H9 (cell line): ENCODE measurements at regions not wholly inside any gene's neighbourhood (a gene's known extent, or its start where the extent isn't known, plus 50 kb on each side); places are given as distances from the start of the nearest gene placed in this dataset.

Source experiments
- DNase-seq: peaks from one replicate; pipeline ENCODE4 v3.0.0-alpha.2; 2017
- H2AFZ ChIP-seq: one replicate; pipeline ENCODE4 v1.6.1; 2013; ENCODE audit warnings: mild to moderate bottlenecking, low read length, control low read depth, moderate library complexity
- H2AK5ac ChIP-seq: 2 replicates; pipeline ENCODE4 v1.6.1; 2013; ENCODE audit warnings: low read length, control low read depth, mixed read lengths; ENCODE audit not compliant: insufficient read length
- H2BK120ac ChIP-seq: one replicate; pipeline ENCODE4 v1.6.1; 2013; ENCODE audit warnings: low read depth, mild to moderate bottlenecking, low read length, control low read depth, inconsistent platforms; ENCODE audit not compliant: poor library complexity, severe bottlenecking
- H2BK12ac ChIP-seq: 2 replicates; pipeline ENCODE4 v1.6.1; 2013; ENCODE audit warnings: low read length, control low read depth, mixed read lengths, low read depth; ENCODE audit not compliant: insufficient read length
- H2BK15ac ChIP-seq: 2 replicates; pipeline ENCODE4 v1.6.1; 2013; ENCODE audit warnings: low read depth, low read length, control low read depth
- H2BK20ac ChIP-seq: one replicate; pipeline ENCODE4 v1.6.1; 2013; ENCODE audit warnings: low read depth, mild to moderate bottlenecking, low read length, control low read depth, inconsistent platforms; ENCODE audit not compliant: poor library complexity, severe bottlenecking
- H2BK5ac ChIP-seq: 2 replicates; pipeline ENCODE4 v1.6.1; 2013; ENCODE audit warnings: low read length, control low read depth, mixed read lengths; ENCODE audit not compliant: insufficient read length
- H3K14ac ChIP-seq: 2 replicates; pipeline ENCODE4 v1.6.1; 2013; ENCODE audit warnings: low read length, control low read depth; ENCODE audit not compliant: insufficient read depth
- H3K18ac ChIP-seq: 2 replicates; pipeline ENCODE4 v1.6.1; 2013; ENCODE audit warnings: low read depth, mild to moderate bottlenecking, mixed read lengths, low read length, control low read depth; ENCODE audit not compliant: insufficient read length
- H3K23ac ChIP-seq: 2 replicates; pipeline ENCODE4 v1.6.1; 2013; ENCODE audit warnings: low read length, control low read depth, mixed read lengths, low read depth; ENCODE audit not compliant: insufficient read length
- H3K23me2 ChIP-seq: 2 replicates; pipeline ENCODE4 v1.6.1; 2013; ENCODE audit warnings: low read depth, mild to moderate bottlenecking, mixed read lengths, low read length, control low read depth; ENCODE audit not compliant: insufficient read length, poor library complexity, severe bottlenecking
- H3K27ac ChIP-seq: 2 replicates; pipeline ENCODE4 v1.5.1; 2013; ENCODE audit warnings: low read length, control low read depth, mixed read lengths, low read depth; ENCODE audit not compliant: insufficient read length
- H3K27me3 ChIP-seq: 2 replicates; pipeline ENCODE4 v1.6.1; 2013; ENCODE audit warnings: low read length, control low read depth, inconsistent platforms; ENCODE audit not compliant: insufficient read depth
- H3K4ac ChIP-seq: 2 replicates; pipeline ENCODE4 v1.6.1; 2013; ENCODE audit warnings: low read depth, mild to moderate bottlenecking, control low read depth, inconsistent platforms, low read length, moderate library complexity
- H3K4me1 ChIP-seq: 2 replicates; pipeline ENCODE4 v1.6.1; 2013; ENCODE audit warnings: low read length, control low read depth, inconsistent platforms; ENCODE audit not compliant: insufficient read depth
- H3K4me2 ChIP-seq: 2 replicates; pipeline ENCODE4 v1.6.1; 2013; ENCODE audit warnings: low read length, control low read depth, mixed read lengths; ENCODE audit not compliant: insufficient read length, insufficient read depth
- H3K56ac ChIP-seq: 2 replicates; pipeline ENCODE4 v1.6.1; 2013; ENCODE audit warnings: low read depth, mild to moderate bottlenecking, mixed read lengths, low read length, control low read depth; ENCODE audit not compliant: insufficient read length
- H3K79me1 ChIP-seq: 2 replicates; pipeline ENCODE4 v1.6.1; 2013; ENCODE audit warnings: low read depth, mild to moderate bottlenecking, moderate library complexity, low read length, control low read depth, inconsistent platforms; ENCODE audit not compliant: insufficient read depth, poor library complexity, severe bottlenecking
- H3K79me2 ChIP-seq: 2 replicates; pipeline ENCODE4 v1.6.1; 2013; ENCODE audit warnings: low read length, control low read depth, inconsistent platforms; ENCODE audit not compliant: insufficient read depth
- H3K9ac ChIP-seq: 2 replicates; pipeline ENCODE4 v1.6.1; 2013; ENCODE audit warnings: low read length, control low read depth, mixed read lengths; ENCODE audit not compliant: insufficient read length; ENCODE audit errors: extremely low read depth
- H3K9me3 ChIP-seq: one replicate; pipeline ENCODE4 v1.6.1; 2013; ENCODE audit warnings: low read depth, low read length, inconsistent platforms; ENCODE audit not compliant: control insufficient read depth
- H3T11ph ChIP-seq: one replicate; pipeline ENCODE4 v1.6.1; 2013; ENCODE audit warnings: mild to moderate bottlenecking, low read length, control low read depth, inconsistent platforms
- H4K20me1 ChIP-seq: one replicate; pipeline ENCODE4 v1.6.1; 2013; ENCODE audit not compliant: control insufficient read depth, insufficient read length, insufficient read depth
- H4K5ac ChIP-seq: 2 replicates; pipeline ENCODE4 v1.6.1; 2013; ENCODE audit warnings: low read depth, mild to moderate bottlenecking, mixed read lengths, low read length, control low read depth; ENCODE audit not compliant: insufficient read length
- H4K8ac ChIP-seq: replicated peaks from 2 replicates; pipeline ENCODE4 v1.6.1; 2013; ENCODE audit warnings: low read length, control low read depth, mixed read lengths, low read depth; ENCODE audit not compliant: insufficient read length
- H4K91ac ChIP-seq: 2 replicates; pipeline ENCODE4 v1.6.1; 2013; ENCODE audit warnings: low read depth, mild to moderate bottlenecking, moderate library complexity, mixed read lengths, low read length, control low read depth; ENCODE audit not compliant: insufficient read length
- H3K27ac Mint-ChIP-seq, 3 experiments: 2 replicates in 2 of 3; 3 replicates in 1 of 3; pipeline ENCODE4 v1.8.0; 2020 to 2021; ENCODE audit warnings: mixed read lengths in 3 of 3, mild to moderate bottlenecking in 1 of 3, moderate library complexity in 1 of 3
- H3K27me3 Mint-ChIP-seq: 2 replicates; pipeline ENCODE4 v1.8.0; 2021; ENCODE audit warnings: low read depth, mild to moderate bottlenecking, moderate library complexity, mixed read lengths
- H3K36me3 Mint-ChIP-seq, 3 experiments: 2 replicates in 2 of 3; 3 replicates in 1 of 3; pipeline ENCODE4 v1.8.0; 2020 to 2021; ENCODE audit warnings: low read depth in 3 of 3, mixed read lengths in 3 of 3; ENCODE audit not compliant: insufficient read depth in 1 of 3
- H3K4me1 Mint-ChIP-seq, 2 experiments: 2 replicates each; pipeline ENCODE4 v1.8.0; 2020; ENCODE audit warnings: mixed read lengths in 2 of 2
- H3K4me3 Mint-ChIP-seq, 2 experiments: 2 replicates in 1 of 2; 3 replicates in 1 of 2; pipeline ENCODE4 v1.8.0; 2020 to 2021; ENCODE audit warnings: mild to moderate bottlenecking in 2 of 2, mixed read lengths in 2 of 2, moderate library complexity in 1 of 2
- H3K9me3 Mint-ChIP-seq, 2 experiments: 2 replicates in 1 of 2; 3 replicates in 1 of 2; pipeline ENCODE4 v1.8.0; 2020; ENCODE audit warnings: mild to moderate bottlenecking in 2 of 2, mixed read lengths in 2 of 2, moderate library complexity in 1 of 2
- CTCF ChIP-seq: fragments of 200-600 bp; sonication (generic); conservative IDR thresholded peaks from 3 replicates; pipeline ENCODE4 v1.8.0; 2021; ENCODE audit warnings: antibody characterized with exemption, mild to moderate bottlenecking
- WGBS: extraction: QIAGEN DNeasy Blood & Tissue Kit; methylation state at CpG from one replicate; pipeline ENCODE4 v1.1.7; 2013; ENCODE audit warnings: missing lambda C conversion rate, low lambda C conversion rate, mixed read lengths; ENCODE audit not compliant: insufficient read length; ENCODE audit errors: extremely low coverage; 5-methylcytosine and 5-hydroxymethylcytosine counted together

DNA sequence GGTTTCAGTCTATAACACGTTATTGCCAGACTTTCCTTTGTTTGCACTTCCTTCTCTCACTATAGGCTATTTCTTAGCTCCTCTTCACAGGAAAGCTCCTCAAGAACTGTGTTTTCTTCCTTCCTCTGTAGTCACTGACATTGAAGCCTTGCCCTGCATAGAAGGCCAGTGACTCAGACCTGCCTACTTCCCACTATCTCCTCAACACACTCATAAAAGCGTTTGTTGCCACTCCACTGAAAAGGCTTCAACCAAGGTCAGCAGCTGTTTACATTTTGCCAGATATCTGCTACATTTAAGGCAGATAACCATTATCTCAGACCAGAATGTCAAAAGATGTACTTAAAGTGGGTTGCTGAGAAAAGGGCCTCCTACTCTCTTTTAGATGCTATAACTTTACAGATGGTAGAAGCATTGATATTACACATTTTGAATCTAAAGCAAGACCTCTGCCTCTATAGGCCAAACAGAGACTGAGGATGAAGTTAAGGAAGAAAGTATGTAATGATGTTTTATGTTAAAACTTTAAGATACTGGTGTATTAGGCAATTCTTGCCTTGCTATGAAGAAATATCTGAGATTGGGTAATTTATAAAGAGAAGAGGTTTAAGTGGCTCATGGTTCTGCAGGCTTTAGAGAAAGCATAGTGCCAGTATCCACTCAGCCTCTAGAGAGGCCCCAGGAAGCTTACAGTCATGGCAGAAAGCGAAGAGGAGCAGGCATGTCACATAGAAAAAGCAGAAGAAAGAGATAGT lies 233.3 kb upstream of the FLRT2 start:
- Histone ChIP-seq H3K56ac (no peak overlapping the region), H3K27me3 (no peaks in the 10 kb centered on the region), H3K23ac (no peak overlapping the region), H3K14ac (no peak overlapping the region), H3K9ac (no peak overlapping the region), H3K27ac (no peak overlapping the region), H2AK5ac (no peak overlapping the region), H3K23me2 (no peaks in the 10 kb centered on the region), H2AFZ (no peak overlapping the region), H3K4me1 (no peaks in the 10 kb centered on the region), H4K8ac (no peak overlapping the region), H3K18ac (no peak overlapping the region), H3K79me1 (no peaks in the 10 kb centered on the region), H4K5ac (no peak overlapping the region), H3K79me2 (no peaks in the 10 kb centered on the region), H2BK15ac (no peak overlapping the region), H2BK20ac (no peak overlapping the region), H3T11ph (no peak overlapping the region), H3K4ac (no peak overlapping the region), H2BK12ac (no peak overlapping the region), H4K20me1 (no peaks in the 10 kb centered on the region), H3K4me2 (no peak overlapping the region), H2BK5ac (no peak overlapping the region), H3K9me3 (no peaks in the 10 kb centered on the region), H2BK120ac (no peak overlapping the region), H4K91ac (no peak overlapping the region)
- Mint-ChIP-seq H3K27me3 (no peaks in the 10 kb centered on the region), H3K36me3 (no peaks in the 10 kb centered on the region), H3K4me3 (no peak overlapping the region), H3K4me1 (no peaks in the 10 kb centered on the region), H3K27ac (no peak overlapping the region), H3K9me3 (no peaks in the 10 kb centered on the region)
- DNase-seq: no peak
- no peak for TF ChIP-seq CTCF
- WGBS: no CpG with 5 or more reads among the region's 3 CpGs
